ENCODE measurements at regions not wholly inside any gene's neighbourhood (a gene's known extent, or its start where the extent isn't known, plus 50 kb on each side); places are given as distances from the start of the nearest gene placed in this dataset.

DNA sequence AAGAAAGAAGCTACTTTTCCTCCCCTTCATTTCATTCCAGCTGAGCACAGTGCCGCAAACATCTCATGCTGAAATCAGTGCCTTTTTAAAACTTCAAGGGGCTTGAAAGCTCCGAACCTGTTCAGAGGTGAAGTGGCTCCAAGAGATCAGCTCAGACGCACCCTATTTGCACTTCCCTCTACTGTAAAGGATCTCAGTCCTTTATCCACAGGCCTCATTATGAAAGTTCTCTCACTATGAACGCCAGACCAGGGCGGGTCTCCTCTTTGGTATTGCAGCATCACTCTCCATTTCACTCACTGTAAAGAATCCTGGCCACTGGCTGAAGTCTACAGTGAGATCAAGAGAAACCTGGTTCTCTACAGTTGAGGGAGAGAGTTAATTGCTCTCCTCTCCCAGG, 232.7 kb upstream of the POU3F2 start:
- no peak overlapping the region for H3K4me2 ChIP-seq (ENCODE audit: low read depth, low read length, poor library complexity, severe bottlenecking)
- H3K36me3 ChIP-seq (ENCODE audit: insufficient read depth, low read length) = no peaks in the 10 kb centered on the region
- no peak overlapping the region for H2AFZ ChIP-seq (ENCODE audit: low read length)
- no peaks in the 10 kb centered on the region for H4K20me1 ChIP-seq (ENCODE audit: insufficient read depth, low read length, poor library complexity, severe bottlenecking)
- H3K27me3 ChIP-seq (ENCODE audit: insufficient read depth, low read length, poor library complexity, severe bottlenecking) = no peaks in the 10 kb centered on the region
- no peaks in the 10 kb centered on the region for H3K9me3 ChIP-seq (ENCODE audit: insufficient read depth, low read depth, low read length)
- H3K79me2 ChIP-seq (ENCODE audit: insufficient read depth, low read length) = no peaks in the 10 kb centered on the region
- H3K9ac ChIP-seq (ENCODE audit: low read depth, low read length, poor library complexity, severe bottlenecking) = no peak overlapping the region
- no peaks in the 10 kb centered on the region for H3F3A ChIP-seq (ENCODE audit: low read depth)
- H3K9me2 ChIP-seq (replicated peaks; ENCODE audit: low read depth, low read length) = no peaks in the 10 kb centered on the region
- TF ChIP-seq EZH2phosphoT487 (IDR thresholded peaks at IDR 0.05; ENCODE audit: borderline replicate concordance) (no peak), CTCF (conservative IDR thresholded peaks at IDR 0.05; ENCODE audit: low read length) (no peak)
- H3K4me1 ChIP-seq (ENCODE audit: insufficient read depth, low read length, poor library complexity, severe bottlenecking) = no peaks in the 10 kb centered on the region
- H3K4me3 ChIP-seq (ENCODE audit: low read length, poor library complexity, severe bottlenecking) = no peak overlapping the region

GRCh38 chr6:98605705-98606104, 228.7 kb upstream of the POU3F2 start:
- Histone ChIP-seq H3K27me3 (ENCODE audit: insufficient read depth, low read length, poor library complexity, severe bottlenecking) (no peaks in the 10 kb centered on the region), H3K79me2 (ENCODE audit: insufficient read depth, low read length) (no peaks in the 10 kb centered on the region), H3K9ac (ENCODE audit: low read depth, low read length, poor library complexity, severe bottlenecking) (no peak overlapping the region), H3F3A (ENCODE audit: low read depth) (no peaks in the 10 kb centered on the region), H3K36me3 (ENCODE audit: insufficient read depth, low read length) (no peaks in the 10 kb centered on the region), H3K4me3 (ENCODE audit: low read length, poor library complexity, severe bottlenecking) (no peak overlapping the region), H3K9me3 (ENCODE audit: insufficient read depth, low read depth, low read length) (no peaks in the 10 kb centered on the region), H2AFZ (ENCODE audit: low read length) (no peak overlapping the region), H3K9me2 (replicated peaks; ENCODE audit: low read depth, low read length) (no peaks in the 10 kb centered on the region), H4K20me1 (ENCODE audit: insufficient read depth, low read length, poor library complexity, severe bottlenecking) (no peaks in the 10 kb centered on the region), H3K4me1 (ENCODE audit: insufficient read depth, low read length, poor library complexity, severe bottlenecking) (no peaks in the 10 kb centered on the region), H3K4me2 (ENCODE audit: low read depth, low read length, poor library complexity, severe bottlenecking) (no peak overlapping the region)
- TF ChIP-seq CTCF (conservative IDR thresholded peaks at IDR 0.05; ENCODE audit: low read length) (no peak), EZH2phosphoT487 (IDR thresholded peaks at IDR 0.05; ENCODE audit: borderline replicate concordance) (no peak)

- H3K4me2 ChIP-seq (ENCODE audit: low read depth, low read length, poor library complexity, severe bottlenecking) = no peak overlapping the region
- H3K4me3 ChIP-seq (ENCODE audit: low read length, poor library complexity, severe bottlenecking) = no peak overlapping the region
- no peak overlapping the region for H3K9ac ChIP-seq (ENCODE audit: low read depth, low read length, poor library complexity, severe bottlenecking)
Observed at GRCh38 chr6:98627129-98627775, 207.1 kb upstream of the POU3F2 start.

More at GRCh38 chr6:98627129-98627775, 207.1 kb upstream of the POU3F2 start:
- no peaks in the 10 kb centered on the region for H3K27me3 ChIP-seq (ENCODE audit: insufficient read depth, low read length, poor library complexity, severe bottlenecking)
- H3K9me3 ChIP-seq (ENCODE audit: insufficient read depth, low read depth, low read length) = no peaks in the 10 kb centered on the region
- no peaks in the 10 kb centered on the region for H3F3A ChIP-seq (ENCODE audit: low read depth)
- no peak overlapping the region for H2AFZ ChIP-seq (ENCODE audit: low read length)
- H3K9me2 ChIP-seq (replicated peaks; ENCODE audit: low read depth, low read length) = no peaks in the 10 kb centered on the region
- no peaks in the 10 kb centered on the region for H3K79me2 ChIP-seq (ENCODE audit: insufficient read depth, low read length)
- H3K36me3 ChIP-seq (ENCODE audit: insufficient read depth, low read length) = no peaks in the 10 kb centered on the region
- no peaks in the 10 kb centered on the region for H4K20me1 ChIP-seq (ENCODE audit: insufficient read depth, low read length, poor library complexity, severe bottlenecking)
- H3K4me1 ChIP-seq (ENCODE audit: insufficient read depth, low read length, poor library complexity, severe bottlenecking) = no peaks in the 10 kb centered on the region
- TF ChIP-seq CTCF (conservative IDR thresholded peaks at IDR 0.05; ENCODE audit: low read length) (no peak), EZH2phosphoT487 (IDR thresholded peaks at IDR 0.05; ENCODE audit: borderline replicate concordance) (no peak)
